ENCODE measurements at regions not wholly inside any gene's neighbourhood (a gene's known extent, or its start where the extent isn't known, plus 50 kb on each side); places are given as distances from the start of the nearest gene placed in this dataset.
"Not testable (repeated sequence)": the region's sequence is repeated elsewhere in the genome, so short reads cannot be mapped to it uniquely, and the experiment has no call there.

DNA sequence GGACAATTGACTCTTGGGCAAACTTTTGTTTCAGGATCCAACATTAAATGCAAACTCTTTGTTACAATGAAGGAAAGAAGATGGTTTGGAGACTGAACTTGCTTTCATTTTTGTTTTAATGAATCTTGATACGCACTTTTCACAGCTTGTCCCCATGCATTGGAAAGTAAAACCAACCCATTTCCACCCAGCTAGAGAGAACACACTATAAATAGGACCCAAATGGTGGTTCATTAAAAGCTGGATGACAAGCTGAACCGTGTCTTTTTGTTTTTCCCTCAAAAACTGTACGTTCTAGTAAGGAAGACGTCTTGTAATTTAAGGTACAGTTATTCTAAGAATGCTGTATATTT lies 95.3 kb upstream of the EGFL6 start:
- DNase-seq: no peak

DNA sequence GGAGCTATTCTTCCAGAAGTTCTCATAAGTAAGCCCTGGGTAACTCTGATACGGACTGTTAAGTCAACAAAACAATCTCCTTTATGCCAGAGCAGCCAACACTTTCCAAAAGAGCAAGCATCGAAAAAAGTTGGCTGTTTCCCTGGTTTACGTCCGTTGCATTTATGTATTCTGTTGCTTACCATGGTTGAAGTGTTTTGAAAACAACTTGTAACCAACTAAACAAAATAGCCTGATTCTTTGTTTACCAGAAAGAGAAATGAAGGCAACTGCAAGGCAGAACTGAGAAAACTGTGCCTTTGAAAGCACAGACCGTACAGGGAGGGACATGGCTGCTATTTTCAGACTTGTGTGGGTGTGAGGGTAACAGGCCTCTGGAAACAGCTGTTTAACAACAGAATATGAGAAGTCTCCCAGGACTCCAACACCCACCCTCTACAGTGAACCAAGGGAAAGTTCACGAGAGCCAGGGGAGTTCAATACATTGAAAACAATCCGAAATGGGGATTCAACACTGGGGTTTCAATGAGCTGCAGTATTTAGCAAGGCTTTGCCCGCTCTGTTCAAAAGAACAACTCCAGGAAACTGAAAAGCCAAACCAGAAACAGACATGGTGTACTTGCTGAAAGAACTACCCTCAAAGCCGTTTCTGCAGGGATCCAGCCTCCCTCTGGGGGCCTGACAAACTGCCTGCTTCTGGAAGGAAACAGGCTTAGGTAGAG lies 95.8 kb upstream of the EGFL6 start:
- peak; percentile 5 for DNase-seq

DNA sequence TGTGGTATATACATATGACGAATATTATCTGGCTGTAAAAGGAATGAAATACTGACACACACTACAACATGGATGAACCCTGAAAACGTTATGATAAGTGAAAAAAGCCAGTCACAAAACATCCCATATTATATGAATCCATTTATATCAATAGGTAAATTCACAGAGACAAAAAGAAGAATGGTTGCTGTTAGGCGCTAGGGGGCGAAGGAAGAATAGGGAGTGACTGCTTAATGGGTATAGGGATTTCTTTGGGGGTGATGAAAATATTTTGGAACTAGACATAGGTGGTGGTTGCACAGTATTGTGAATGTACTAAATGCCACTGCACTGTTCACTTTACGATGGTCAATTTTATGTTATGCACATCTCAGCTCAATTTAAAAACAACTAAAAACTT lies 96.4 kb upstream of the EGFL6 start:
- DNase-seq: no peak

DNA sequence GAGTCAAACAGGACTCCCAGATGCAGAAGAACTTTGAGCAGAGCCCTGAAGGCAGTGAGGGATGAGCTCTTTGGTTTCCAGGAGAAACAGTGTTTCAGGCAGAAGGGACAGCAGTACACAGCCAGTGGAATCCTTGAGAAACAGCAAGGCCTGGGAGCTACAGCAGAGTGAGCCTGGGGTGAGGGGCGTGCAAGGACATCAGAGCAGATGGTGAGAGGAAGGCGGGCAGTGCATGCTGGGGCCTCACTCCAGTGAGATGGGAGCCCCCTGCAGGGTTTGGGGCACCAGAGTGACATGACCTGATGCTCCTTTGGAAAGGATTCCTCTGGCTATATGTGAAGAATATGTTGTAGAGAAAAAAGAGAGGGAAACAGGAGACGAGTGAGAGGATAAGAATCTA lies 98.1 kb upstream of the EGFL6 start:
- DNase-seq: no peak

DNA sequence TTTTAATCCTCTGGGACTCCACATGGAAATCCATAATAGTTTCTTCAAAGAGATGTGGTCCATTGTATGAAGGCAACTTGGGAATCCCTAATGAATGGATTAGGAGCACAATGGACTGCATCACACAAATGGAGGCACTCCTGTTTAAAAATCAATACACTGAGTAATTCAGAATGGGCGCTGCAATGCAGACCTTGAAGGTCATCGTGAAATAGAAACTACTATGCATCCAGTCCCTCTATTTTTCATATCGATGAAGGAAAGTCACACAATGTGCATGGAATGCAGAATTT lies 98.8 kb upstream of the EGFL6 start:
- no peak for DNase-seq

DNA sequence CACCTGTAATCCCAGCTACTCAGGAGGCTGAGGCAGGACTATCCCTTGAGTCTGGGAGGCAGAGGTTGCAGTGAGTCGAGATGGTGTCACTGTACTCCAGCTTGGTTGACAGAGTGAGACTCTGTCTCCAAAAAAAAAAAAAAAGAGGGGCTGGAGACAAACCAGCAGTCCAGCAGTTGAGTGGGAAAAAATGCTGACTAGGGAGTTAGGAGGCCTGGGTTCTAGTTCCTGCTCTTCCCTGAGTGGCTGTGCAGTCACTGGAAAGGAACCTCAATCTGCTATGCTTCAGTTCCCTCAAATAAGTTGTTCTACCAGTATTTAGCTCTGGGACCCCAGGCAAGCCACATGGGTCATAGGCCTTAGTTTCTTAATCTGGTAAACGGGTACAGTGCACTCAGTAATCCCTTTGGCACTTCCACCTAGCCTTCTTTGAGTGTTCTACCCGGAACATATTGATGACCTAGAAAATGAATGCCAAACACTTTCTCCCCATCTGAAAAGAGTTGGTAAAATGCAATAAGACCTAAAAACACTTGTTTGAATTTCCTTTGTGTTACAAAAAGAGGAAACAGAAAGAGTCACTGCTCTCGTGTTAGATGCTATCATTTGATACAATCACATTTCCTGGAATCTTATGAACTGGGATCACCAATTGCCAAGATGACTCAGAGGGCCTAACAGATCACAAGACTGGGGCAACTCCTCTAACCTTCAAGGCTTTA lies 99.3 kb upstream of the EGFL6 start:
- DNase-seq: no peak

DNA sequence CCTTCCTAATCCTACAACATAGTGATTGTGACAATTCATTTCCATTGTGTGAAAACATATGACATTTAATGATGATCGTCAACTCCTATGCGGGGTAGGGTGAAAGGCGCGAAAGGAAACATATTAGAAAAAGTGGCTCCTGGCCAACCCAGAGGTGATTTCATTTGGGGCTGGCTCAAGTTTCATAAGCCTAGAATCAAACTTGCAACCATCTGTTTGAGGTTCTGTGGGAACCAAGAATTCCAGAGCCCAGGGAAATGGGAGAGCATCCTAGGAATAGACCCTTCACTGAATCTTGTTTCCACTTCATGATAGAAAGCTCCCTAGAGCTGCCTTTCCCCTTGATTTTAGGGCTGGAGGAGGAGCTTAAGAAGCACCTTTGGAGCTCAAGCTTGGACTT lies 101.3 kb upstream of the EGFL6 start:
- DNase-seq: no peak

DNA sequence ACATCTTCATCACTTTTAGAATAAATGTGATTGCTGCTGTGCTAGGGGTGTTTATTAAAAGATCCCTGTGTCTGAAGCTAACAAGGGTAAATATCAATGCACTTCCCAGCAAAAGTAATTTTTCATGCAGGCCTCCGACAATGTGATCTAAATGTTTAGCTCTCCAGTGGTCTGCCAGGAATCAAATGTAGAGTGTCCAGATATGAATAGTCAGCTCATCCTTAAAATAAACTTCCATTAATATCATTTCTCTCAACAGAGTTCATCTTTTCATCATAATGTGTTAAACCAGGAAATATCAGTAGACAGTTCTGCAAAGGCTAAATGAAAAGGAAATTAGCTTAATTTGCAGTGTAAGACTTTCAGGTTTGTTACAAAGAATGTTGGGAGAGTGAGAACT lies 102.2 kb upstream of the EGFL6 start:
- DNase-seq: no peak

DNA sequence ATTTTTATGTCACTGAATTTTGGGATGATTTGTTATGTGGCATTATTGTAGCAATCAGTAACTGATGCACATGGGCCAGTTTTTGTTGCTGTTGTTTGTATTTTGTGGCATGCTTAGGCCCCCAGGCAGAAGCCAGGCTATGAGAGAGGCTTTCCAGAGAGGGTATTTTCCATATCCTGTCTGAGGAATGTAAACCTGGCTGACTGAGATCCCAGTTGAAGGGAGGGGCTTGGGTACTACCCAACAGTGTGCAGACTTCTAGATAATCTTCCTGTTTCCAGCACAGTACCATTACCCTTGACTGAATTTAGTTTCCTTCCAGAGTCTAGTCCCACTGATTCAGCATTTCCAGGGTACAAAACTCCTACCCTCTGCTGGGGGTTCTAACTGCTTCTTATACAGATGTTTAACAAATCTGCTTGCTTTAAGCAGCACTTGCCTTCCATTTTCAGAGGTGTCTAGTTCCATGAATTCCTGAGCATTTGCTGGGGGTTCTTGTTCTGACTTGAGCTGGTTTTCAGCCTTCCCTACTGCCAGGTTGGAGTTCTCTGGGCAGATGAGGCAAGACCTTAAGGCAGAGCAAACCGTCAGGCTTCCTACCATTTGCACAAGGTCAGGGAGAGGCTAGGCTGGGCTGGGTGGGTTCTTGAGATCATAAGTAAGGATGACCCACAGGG lies 104.7 kb upstream of the EGFL6 start:
- DNase-seq: no peak

DNA sequence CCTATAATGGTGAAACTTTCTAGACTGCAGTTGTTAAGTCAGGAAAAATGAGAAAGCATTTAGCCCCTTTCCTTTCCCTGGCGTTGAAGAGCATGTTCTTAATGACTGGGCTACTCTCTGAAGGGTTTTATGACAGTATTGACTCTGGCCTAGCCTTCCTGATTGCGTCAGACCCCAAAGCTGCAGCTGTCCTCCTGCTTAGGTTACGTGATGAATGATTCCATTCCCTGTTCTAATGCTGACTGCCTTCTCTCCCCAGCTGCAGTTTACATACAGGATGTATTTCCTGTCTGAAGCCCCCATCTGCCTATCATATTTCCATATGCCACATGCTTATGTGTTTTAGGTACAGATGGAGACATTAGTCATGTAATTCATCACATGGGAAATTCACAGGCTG lies 105.8 kb upstream of the EGFL6 start:
- DNase-seq: no peak

DNA sequence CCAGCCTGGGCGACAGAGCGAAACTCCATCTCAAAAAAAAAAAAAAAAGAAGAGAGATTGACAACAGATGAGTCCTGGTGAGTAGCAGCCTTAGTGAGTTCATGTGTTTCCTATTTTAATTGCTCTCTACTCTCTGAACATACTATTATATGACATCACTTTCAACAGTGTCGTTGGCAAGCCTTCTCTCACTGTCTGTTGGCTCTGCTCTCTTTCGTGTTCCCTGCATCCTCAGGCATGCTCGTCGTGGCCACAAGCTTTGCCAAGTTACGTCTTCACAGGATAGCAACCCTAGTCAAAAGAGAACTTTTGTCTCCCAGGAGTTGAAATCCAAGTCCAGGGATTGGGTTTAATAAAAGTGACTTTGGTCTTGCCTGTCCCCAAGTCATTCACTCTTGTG lies 117.1 kb upstream of the EGFL6 start:
- no peak for DNase-seq

DNA sequence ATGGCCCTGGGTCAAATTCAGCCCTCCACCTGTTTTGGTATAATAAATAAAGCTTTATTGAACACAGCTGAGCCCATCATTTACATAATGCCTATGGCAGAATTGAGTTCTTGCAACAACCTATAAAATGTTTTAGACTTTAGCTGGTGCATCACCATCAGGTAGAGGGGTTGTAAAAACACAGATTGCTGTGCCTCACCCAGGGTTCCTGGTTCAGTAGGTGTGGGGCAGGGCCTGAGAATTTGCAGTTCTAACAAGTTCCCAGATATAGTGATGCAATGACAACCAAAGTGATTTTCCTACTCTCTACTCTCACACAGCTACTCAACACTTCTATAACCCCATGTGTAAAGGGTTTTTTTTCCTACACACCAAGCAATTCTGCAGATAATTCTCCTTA lies 120.0 kb upstream of the EGFL6 start:
- DNase-seq: no peak

DNA sequence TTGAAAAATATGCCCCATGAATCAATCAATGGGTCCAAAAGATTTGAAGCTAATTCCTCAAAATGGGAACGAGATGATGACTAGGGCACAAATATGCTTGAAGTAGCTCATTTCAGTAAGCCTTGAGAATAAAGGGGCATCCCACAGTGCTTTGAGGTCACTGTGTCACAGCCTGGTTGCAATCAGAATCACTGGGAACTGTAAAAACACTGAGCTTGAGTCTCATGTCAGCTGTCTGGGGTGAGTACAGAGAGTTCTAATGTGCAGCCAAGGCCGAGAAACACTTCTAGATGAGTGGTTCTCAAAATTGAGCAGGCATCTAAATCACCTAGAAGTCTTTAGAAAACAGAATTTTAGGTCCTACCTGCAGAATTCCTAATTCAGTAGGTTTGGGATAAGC lies 120.5 kb upstream of the EGFL6 start:
- DNase-seq: no peak

DNA sequence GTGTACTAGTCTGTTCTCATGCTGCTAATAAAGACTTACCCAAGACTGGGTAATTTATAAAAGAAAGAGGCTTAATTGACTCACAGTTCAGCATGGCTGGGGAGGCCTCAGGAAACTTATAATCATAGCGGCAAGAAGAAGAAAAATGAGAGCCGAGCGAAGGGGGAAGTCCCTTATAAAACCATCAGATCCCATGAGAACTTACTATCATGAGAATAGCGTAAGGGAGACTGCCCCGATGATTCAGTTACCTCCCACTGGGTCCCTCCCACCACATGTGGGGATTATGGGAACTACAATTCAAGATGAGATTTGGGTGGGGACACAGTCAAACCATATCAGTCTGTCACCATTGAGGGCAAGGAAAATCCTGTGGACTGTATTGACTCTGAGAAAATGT lies 121.8 kb upstream of the ATXN3L start:
- DNase-seq: not testable (repeated sequence)

DNA sequence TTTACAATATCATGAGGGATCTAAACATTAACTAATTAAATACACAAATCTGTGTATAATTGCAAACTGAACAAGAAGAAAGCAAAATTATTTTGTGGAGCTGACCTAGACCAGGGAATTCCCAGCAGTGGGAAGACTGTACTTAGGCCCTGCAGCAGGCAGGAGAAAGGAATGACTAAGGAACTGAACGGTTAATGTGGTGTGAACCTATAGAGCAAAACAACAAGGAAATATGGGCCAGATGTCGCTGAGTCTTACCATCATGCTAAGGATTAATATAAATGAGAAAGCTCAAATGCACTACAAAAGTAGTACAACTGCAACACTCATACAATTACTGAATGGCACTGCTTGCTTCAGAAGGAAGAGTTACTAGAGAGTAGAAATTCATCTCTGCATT lies 120.3 kb upstream of the ATXN3L start:
- DNase-seq: no peak

DNA sequence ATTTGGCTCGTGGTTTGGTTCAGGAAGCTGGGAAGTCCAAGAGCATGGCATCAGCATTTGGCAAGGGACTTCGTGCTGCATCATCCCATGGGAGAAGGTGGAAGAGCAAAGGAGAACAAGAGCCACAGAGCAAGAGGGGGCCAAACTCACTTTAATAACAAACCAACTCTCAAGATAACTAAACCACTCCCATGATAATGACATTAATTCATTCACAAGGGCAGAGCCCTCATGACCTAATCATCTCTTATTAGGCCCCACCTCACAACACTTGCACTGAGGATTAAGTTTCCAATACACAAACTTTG lies 113.4 kb upstream of the ATXN3L start:
- DNase-seq: no peak

DNA sequence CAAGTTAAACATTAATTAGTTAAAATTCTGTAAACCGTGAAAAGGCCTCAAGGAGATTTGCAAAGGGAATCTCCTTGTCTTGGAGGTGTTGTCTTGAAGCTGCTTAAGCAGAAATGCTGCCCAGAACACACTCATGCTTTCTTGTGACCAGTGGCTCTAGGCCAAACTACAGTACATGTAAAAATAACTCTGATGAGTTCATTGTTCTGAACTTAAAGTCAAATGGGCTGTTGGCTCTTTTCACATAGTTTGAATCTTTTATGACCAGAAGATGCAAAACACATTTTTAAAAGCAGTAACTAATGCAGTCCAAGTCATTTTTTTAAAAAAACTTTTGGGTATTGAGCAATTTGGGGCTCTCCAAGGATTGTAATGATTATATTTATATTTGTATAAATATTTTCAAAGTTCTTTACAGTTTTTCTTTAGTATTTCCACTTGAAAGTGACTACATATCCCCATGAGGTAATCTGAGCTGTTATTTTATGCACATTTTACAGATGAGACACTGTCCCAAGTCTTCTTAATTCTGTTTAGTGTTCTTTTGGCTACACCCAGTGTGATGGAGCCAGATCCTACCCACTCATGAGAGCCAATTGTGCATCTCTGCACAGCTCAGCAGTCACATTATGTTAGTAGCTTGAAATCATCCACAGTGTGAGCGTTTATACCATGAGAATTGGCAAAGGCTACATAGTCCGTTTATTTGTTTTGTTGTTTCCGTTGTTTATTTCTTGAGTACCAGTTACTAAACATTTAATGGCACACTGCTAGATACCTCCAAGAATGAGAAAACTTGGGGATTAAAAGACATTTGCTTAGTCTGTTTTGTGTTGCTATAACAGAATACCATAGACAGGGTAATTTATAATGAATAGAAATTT lies 112.8 kb upstream of the ATXN3L start:
- no peak for DNase-seq

DNA sequence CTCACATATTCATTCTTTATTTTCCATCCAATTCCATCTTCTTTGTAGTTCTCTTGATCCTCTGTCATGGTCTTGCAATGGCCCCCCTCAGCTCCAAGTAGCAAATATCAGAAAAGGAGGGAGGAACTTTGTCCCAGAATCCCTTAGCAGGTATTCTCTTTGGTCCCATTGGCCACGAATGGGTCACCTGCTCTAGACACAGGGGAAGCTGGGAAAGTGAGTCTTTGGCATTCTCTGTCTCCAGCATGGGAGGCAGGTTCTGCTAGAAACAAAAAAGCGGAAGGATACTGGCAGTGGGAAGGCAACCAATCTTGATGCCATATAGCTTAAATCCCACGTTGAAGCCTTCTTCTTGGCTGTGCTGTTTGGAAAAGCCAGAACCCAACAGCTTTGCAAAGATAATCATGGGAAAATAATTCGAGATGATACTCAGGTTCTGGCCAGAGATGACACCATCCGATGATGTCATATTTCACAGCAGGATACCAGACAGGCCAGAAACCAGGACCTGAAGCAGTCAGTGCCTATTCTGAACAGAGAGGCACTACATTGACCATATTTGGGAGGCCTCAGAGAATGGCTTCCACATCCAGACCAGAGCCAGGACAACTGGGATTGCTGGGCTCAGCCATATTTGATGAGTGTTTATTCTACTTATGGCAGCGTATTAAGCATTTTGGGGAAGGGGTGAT lies 110.4 kb upstream of the ATXN3L start:
- no peak for DNase-seq

DNA sequence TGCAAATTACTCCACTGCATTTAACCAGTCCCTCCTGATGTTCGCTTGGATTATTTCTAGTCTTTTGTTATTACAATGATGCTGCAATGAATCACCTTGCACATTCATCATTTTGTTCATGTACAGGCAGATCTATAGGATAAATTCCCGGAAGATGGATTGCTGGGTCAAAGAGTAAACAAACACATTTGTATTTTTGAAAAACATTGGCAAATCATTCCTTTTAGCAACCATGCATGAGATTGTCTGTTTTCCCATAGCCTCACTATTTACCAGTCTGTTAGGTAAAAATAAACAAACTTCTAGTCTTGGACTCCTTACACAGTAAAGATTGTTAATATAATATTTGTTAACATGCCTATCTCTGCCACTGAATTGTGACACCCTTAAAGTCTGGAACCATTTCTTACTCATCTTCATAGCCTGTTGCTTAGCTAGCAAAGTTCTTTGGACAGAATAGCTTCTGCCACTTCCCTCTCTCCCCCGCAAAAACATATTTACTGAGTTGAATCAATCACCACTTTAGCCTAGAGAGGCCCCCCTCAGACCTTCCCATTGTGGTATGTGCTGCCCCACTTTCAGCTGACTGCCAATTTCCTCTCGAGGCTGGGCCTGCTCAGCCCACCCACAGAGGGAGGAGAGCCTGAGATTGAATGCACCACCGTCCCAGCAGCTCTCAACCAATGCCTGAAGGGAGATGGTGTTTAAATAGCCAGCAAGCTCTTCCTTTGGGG lies 108.4 kb upstream of the ATXN3L start:
- DNase-seq: no peak

DNA sequence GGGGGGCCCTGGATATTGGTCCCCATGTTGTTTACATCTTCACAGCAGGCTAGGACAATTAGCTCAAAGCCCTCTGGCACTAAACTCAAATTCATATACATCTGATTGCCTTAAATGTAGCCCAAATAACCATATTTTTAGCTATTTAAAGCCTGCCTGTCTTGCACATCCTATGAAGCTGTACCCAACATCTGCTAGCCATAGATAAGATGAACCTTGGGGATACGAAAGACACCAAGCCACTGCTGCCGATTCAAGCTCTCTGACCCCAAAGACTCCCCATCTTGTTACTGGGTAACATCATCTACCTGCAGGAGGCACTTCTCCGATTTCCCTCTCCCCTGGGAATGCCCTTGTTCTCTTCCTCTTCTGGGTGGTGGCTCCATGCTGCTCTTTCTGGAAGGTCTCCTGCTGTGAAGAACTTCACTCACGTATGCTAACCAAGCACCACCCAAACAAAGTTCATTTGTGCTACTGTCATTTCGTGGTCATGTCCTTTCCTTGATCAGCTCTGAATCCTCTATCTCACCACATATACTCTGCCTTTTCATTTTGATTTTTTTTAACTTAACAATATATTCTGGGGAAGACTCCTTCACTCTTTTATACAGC lies 107.7 kb upstream of the ATXN3L start:
- no peak for DNase-seq

DNA sequence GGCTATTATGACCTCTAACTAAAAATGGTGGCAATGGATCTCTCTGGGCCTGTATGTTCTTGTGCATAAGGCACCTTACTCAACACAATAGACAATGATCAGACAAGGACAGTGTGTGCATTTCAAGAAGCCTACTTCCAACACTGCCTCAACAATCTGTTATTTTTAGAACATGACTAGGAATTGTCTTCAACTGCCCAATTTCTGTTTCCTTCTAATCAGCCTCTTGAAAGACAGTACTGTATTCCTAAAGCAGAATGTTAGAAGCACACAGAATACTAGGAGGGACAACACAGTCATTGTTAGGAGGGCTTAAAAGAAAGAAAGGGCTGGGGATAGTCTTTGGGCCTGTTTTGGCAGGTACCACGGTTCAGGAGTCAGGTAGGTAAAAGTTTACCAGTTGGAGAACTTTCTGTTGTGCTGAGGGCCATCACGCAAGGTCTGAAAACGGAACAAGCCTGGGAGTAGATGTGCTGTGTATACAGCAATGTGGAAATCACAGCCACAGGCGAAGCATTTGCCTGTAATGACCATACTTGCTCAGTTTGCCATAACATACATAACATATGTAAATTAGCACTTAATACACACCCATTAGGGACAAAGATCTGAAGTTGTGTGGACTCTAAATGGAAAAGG lies 100.8 kb upstream of the ATXN3L start:
- no peak for DNase-seq

DNA sequence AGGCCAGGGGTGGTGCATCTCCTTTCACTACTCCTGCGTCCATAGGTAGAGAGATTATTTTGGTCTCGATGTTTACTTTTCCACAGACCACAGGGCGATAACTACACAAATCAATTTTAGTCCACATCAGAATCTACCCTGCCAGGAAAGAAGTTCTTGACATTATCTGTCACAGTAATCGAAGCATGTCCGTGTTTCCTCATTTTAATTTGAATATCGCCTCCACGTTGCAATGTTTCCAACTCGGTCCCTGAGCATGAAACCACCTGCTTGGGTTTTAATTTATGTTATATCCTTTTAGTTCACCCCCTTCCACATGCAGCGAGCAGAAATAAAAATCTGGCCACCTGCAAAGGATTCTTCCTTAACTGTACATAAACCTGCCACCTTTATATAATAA lies 100.1 kb upstream of the ATXN3L start:
- no peak for DNase-seq
